ENCODE measurements at regions not wholly inside any gene's neighbourhood (a gene's known extent, or its start where the extent isn't known, plus 50 kb on each side); places are given as distances from the start of the nearest gene placed in this dataset.

- TF ChIP-seq ZNF274 (IDR thresholded peaks at IDR 0.05; ENCODE audit: borderline replicate concordance, extremely low read depth, low read length) (no peak), BRCA1 (IDR thresholded peaks at IDR 0.05; ENCODE audit: low read depth, low read length) (no peak), POLR2A (IDR thresholded peaks at IDR 0.05; ENCODE audit: control extremely low read depth in 1 of 2, low read depth in 2 of 2, low read length in 2 of 2) (no peak), HDAC2 (IDR thresholded peaks at IDR 0.05; ENCODE audit: borderline replicate concordance in 1 of 2, low read depth in 2 of 2, low read length in 2 of 2) (no peak), FOSL1 (IDR thresholded peaks at IDR 0.05; ENCODE audit: insufficient read depth, low read depth, low read length) (no peak), POLR2AphosphoS5 (IDR thresholded peaks at IDR 0.05; ENCODE audit: low read depth, low read length) (no peak), CTCF (IDR thresholded peaks at IDR 0.05; ENCODE audit: control extremely low read depth in 1 of 3, insufficient read depth in 1 of 3, low read depth in 1 of 3, low read length in 3 of 3) (no peak), TAF1 (IDR thresholded peaks at IDR 0.05; ENCODE audit: low read depth, low read length) (no peak), EZH2 (IDR thresholded peaks at IDR 0.05; ENCODE audit: low read depth, low read length, severe bottlenecking) (no peak), TEAD4 (IDR thresholded peaks at IDR 0.05; ENCODE audit: low read depth, low read length) (no peak), NRF1 (IDR thresholded peaks at IDR 0.05; ENCODE audit: low read depth, low read length) (no peak)
These were observed 58.9 kb upstream of the RCOR3 start for GRCh38 chr1:211200311-211200710.

Measured in H1 (cell line).